22Rv1 (cell line): ENCODE measurements at regions not wholly inside any gene's neighbourhood (a gene's known extent, or its start where the extent isn't known, plus 50 kb on each side); places are given as distances from the start of the nearest gene placed in this dataset.

ENCODE experiments used
- H3K27ac ChIP-seq: fragments of 450-650 bp; 2 replicates; pipeline ENCODE4 v1.5.1; 2017
- CTCF ChIP-seq: fragments of 450-650 bp; IDR thresholded peaks from 2 replicates; pipeline ENCODE4 v1.5.1; 2017; ENCODE audit warnings: mild to moderate bottlenecking
- ZFX ChIP-seq: fragments of 450-650 bp; IDR thresholded peaks from 2 replicates; pipeline ENCODE4 v1.6.1; 2017; ENCODE audit warnings: antibody characterized with exemption, borderline replicate concordance

- TF ChIP-seq CTCF (0 out of 2 replicates have a peak, but pooled peaks have one; percentile 26), ZFX (no peak)
- no peak overlapping the region for H3K27ac ChIP-seq
Measured at GRCh38 chr6:167766986-167767714, 59.6 kb upstream of the AFDN start.

GRCh38 chr6:167767715-167768107 is 59.0 kb upstream of the AFDN start:
- TF ChIP-seq CTCF (no peak), ZFX (no peak)
- no peak overlapping the region for H3K27ac ChIP-seq

DNA sequence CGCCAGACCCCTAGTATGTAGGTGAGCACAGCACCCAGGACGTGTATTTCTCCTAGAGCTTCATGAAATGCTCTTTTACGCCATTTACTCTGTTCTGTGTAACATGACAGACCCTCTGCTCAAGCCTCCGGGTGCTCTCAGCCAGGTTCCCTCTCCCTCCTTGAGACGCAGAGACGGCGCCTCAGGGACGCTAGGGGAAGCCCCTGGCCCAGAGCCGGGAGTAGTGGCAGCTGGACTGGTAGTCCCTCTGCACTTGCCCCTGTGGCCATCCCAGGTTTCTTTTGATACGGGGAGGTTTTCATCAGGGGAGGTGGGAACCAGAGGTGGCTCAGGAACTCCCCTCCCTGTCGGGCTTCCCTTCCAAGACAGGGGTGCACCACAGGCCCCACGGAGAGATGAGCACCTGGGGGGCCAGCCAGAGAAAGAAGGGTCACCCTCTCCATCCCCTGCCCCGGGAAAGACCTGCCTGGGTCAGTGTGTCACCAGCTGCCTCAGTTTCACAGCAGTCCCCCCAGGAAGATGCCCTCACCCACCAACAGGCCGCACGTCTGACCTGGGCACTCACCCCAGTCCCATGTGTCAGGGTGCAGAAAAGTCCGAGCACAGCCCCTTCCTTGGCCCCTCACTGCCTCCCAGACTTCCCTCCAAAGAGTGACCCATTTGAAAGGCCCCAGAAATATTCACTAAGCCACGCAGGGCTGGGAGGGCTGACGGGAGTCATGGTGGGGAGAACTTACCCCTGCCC is 58.1 kb upstream of the AFDN start:
- TF ChIP-seq ZFX (no peak), CTCF (no peak)
- no peak overlapping the region for H3K27ac ChIP-seq

- TF ChIP-seq ZFX (no peak), CTCF (no peak)
- H3K27ac ChIP-seq = no peak overlapping the region
Measured at GRCh38 chr6:167769408-167770190, 57.1 kb upstream of the AFDN start.

- TF ChIP-seq ZFX (no peak), CTCF (no peak)
- no peak overlapping the region for H3K27ac ChIP-seq
Measured at GRCh38 chr6:167770291-167770955, 56.3 kb upstream of the AFDN start.

DNA sequence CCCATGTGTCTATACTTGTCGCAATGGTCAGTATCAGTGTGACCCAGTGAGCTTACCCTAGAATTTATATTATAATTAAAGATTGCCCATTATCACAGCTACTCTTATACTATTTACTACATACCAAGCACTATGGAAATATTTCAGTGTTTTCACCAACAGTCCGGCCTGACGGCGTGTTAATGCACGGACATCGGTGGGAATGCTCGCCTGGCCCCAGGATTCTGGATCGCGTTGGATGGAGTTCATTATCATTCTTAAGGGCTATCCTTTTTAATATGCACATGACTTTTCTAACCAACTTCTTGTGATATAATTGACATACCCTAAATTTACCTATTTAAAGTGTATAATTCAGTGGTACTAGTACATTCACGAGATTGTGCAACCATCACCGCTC is 51.8 kb upstream of the AFDN start:
- TF ChIP-seq CTCF = no peak
- TF ChIP-seq ZFX = no peak

More for the DNA sequence above, 51.8 kb upstream of the AFDN start:
- H3K27ac ChIP-seq = no peak overlapping the region
